ENCODE measurements at regions not wholly inside any gene's neighbourhood (a gene's known extent, or its start where the extent isn't known, plus 50 kb on each side); places are given as distances from the start of the nearest gene placed in this dataset.

DNA sequence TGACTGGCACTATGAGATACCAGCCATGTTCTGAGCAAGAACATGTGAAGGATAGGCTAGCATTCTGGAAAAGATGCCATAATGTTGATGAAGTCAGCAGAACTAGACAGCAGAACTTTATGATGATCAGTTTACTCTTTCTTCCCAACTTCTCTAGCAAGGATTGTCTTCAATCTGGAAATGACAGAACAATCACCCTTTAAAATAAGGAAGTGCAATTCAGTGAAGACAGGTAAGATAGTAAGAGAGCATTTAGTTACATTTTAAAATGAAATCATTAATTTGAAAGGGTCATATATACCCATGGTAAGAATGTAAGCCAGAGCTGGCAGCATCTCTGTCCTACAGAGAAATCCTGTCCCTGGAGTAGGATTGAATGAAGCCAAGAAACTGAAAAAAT, 66.0 kb upstream of the C12orf71 start:
- no peak overlapping the region for H3K27ac ChIP-seq (ENCODE audit: low read depth, low read length)
- DNase-seq (ENCODE audit: low read depth, low spot score) (no peak), ATAC-seq (no peak)
- ChIA-PET CTCF (no interaction called here), RAD21 (ENCODE audit: low non-redundant PET in 1 of 2, low total read pairs in 2 of 2, uncharacterized antibody in 2 of 2, unreplicated experiment in 2 of 2) (no interaction called here), POLR2A (no interaction called here)
- no peak overlapping the region for H2AFZ ChIP-seq (ENCODE audit: low read depth, low read length, poor library complexity, severe bottlenecking)
- no peak for TF ChIP-seq TCF7L2 (IDR thresholded peaks at IDR 0.05; ENCODE audit: borderline replicate concordance, extremely low read depth, insufficient read depth, insufficient read length)
- TF ChIP-seq ELF1 (IDR thresholded peaks at IDR 0.05; ENCODE audit: borderline replicate concordance, low read depth): no peak
- TF ChIP-seq, protein P1, sequence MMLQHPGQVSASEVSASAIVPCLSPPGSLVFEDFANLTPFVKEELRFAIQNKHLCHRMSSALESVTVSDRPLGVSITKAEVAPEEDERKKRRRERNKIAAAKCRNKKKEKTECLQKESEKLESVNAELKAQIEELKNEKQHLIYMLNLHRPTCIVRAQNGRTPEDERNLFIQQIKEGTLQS (IDR thresholded peaks at IDR 0.05): no peak
- no peak for TF ChIP-seq CBX3 (IDR thresholded peaks at IDR 0.05; ENCODE audit: low read depth)
- TF ChIP-seq EZH2phosphoT487 (IDR thresholded peaks at IDR 0.05; ENCODE audit: borderline replicate concordance): no peak
- TF ChIP-seq EGR1 (IDR thresholded peaks at IDR 0.05; ENCODE audit: low read depth): no peak
- no peak for TF ChIP-seq POLR2AphosphoS5 (IDR thresholded peaks at IDR 0.05; ENCODE audit: low read depth, low read length)
- no peak for TF ChIP-seq EZH2 (IDR thresholded peaks at IDR 0.05)
- TF ChIP-seq FOSL1 (IDR thresholded peaks at IDR 0.05; ENCODE audit: low read depth): no peak
- H4K20me1 ChIP-seq (ENCODE audit: insufficient read depth): no peaks in the 10 kb centered on the region
- no peak overlapping the region for H3K4me2 ChIP-seq (ENCODE audit: low read length)
- no peaks in the 10 kb centered on the region for H3K9me3 ChIP-seq (ENCODE audit: control insufficient read depth in 1 of 2, insufficient read depth in 1 of 2, low read depth in 1 of 2, low read length in 2 of 2)
- H3K9ac ChIP-seq (ENCODE audit: low read length): no peak overlapping the region
- H3K36me3 ChIP-seq (ENCODE audit: control insufficient read depth in 1 of 2, insufficient read depth in 2 of 2, low read length in 2 of 2): no peaks in the 10 kb centered on the region
- H3K4me1 ChIP-seq (ENCODE audit: control insufficient read depth in 1 of 2, insufficient read depth in 2 of 2, low read length in 2 of 2): no peaks in the 10 kb centered on the region
- H3K9me2 ChIP-seq (ENCODE audit: insufficient read depth): no peaks in the 10 kb centered on the region
- H3K27me3 ChIP-seq (ENCODE audit: insufficient read depth, low read length): no peaks in the 10 kb centered on the region
- H3K4me3 ChIP-seq (replicated peaks in 1 of 2; ENCODE audit: low read depth in 1 of 2, low read length in 2 of 2): no peak overlapping the region
- intact Hi-C loops (cut with micrococcal nuclease): loop anchor here (10.0 kb wide), 1 partner anchor 156 kb away; no protein-coding TSS in a partner anchor
- H3K79me2 ChIP-seq (ENCODE audit: insufficient read depth, low read length): no peaks in the 10 kb centered on the region
- BruUV-seq (replicated peaks): no TSS peak

DNA sequence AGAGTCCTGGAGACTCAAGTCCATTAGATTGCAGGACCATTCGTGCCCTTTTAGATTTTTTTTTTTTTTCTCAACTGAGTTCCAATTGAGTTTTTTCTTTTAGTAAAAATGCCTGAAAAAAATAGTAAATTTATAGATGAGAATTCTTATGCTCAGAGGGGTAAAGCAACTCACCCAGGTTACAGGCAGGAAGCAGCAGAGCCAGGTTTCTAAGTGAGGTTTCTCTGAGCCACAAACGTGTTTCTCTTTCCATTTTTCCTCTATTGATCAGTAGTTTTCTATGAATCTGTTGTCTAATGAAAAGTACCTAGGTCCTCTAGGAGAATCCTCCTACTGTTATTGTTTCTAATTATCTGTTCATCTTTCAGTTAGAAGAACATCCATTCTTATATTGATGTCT, 66.4 kb upstream of the C12orf71 start:
- H3K4me3 ChIP-seq (replicated peaks in 1 of 2; ENCODE audit: low read depth in 1 of 2, low read length in 2 of 2): no peak overlapping the region
- RAD21 ChIA-PET (ENCODE audit: low non-redundant PET in 1 of 2, low total read pairs in 2 of 2, uncharacterized antibody in 2 of 2, unreplicated experiment in 2 of 2): no interaction called here
- H3K79me2 ChIP-seq (ENCODE audit: insufficient read depth, low read length): no peaks in the 10 kb centered on the region
- intact Hi-C loops (cut with micrococcal nuclease): loop anchor here (10.0 kb wide), 1 partner anchor 156 kb away; no protein-coding TSS in a partner anchor
- H3K27me3 ChIP-seq (ENCODE audit: insufficient read depth, low read length): no peaks in the 10 kb centered on the region
- CTCF ChIA-PET: no interaction called here
- ATAC-seq (no peak), DNase-seq (ENCODE audit: low read depth, low spot score) (no peak)
- H3K9ac ChIP-seq (ENCODE audit: low read length): no peak overlapping the region
- no peaks in the 10 kb centered on the region for H4K20me1 ChIP-seq (ENCODE audit: insufficient read depth)
- no peaks in the 10 kb centered on the region for H3K9me2 ChIP-seq (ENCODE audit: insufficient read depth)
- no peak overlapping the region for H3K4me2 ChIP-seq (ENCODE audit: low read length)
- no peak overlapping the region for H2AFZ ChIP-seq (ENCODE audit: low read depth, low read length, poor library complexity, severe bottlenecking)
- no peaks in the 10 kb centered on the region for H3K36me3 ChIP-seq (ENCODE audit: control insufficient read depth in 1 of 2, insufficient read depth in 2 of 2, low read length in 2 of 2)
- H3K9me3 ChIP-seq (ENCODE audit: control insufficient read depth in 1 of 2, insufficient read depth in 1 of 2, low read depth in 1 of 2, low read length in 2 of 2): no peaks in the 10 kb centered on the region
- H3K27ac ChIP-seq (ENCODE audit: low read depth, low read length): no peak overlapping the region
- no peaks in the 10 kb centered on the region for H3K4me1 ChIP-seq (ENCODE audit: control insufficient read depth in 1 of 2, insufficient read depth in 2 of 2, low read length in 2 of 2)
- POLR2A ChIA-PET: no interaction called here
- TF ChIP-seq, protein P2, sequence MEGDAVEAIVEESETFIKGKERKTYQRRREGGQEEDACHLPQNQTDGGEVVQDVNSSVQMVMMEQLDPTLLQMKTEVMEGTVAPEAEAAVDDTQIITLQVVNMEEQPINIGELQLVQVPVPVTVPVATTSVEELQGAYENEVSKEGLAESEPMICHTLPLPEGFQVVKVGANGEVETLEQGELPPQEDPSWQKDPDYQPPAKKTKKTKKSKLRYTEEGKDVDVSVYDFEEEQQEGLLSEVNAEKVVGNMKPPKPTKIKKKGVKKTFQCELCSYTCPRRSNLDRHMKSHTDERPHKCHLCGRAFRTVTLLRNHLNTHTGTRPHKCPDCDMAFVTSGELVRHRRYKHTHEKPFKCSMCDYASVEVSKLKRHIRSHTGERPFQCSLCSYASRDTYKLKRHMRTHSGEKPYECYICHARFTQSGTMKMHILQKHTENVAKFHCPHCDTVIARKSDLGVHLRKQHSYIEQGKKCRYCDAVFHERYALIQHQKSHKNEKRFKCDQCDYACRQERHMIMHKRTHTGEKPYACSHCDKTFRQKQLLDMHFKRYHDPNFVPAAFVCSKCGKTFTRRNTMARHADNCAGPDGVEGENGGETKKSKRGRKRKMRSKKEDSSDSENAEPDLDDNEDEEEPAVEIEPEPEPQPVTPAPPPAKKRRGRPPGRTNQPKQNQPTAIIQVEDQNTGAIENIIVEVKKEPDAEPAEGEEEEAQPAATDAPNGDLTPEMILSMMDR (IDR thresholded peaks at IDR 0.05 in 2 of 3, conservative IDR thresholded peaks at IDR 0.05 in 1 of 3; ENCODE audit: borderline replicate concordance in 1 of 3, insufficient read depth in 1 of 3, low read depth in 2 of 3, low read length in 2 of 3): no peak
- no TSS peak for BruUV-seq (replicated peaks)

Measured in HCT116 (cell line).